OCI-M1 (cell line): ENCODE measurements at regions not wholly inside any gene's neighbourhood (a gene's known extent, or its start where the extent isn't known, plus 50 kb on each side); places are given as distances from the start of the nearest gene placed in this dataset.
A peak's percentile ranks its signal among the peaks of the same experiment; 100 is the strongest.

Experiments used
- DNase-seq: peaks from one replicate; lab custom pipeline; 2025; lab: John Stamatoyannopoulos, UW

DNA sequence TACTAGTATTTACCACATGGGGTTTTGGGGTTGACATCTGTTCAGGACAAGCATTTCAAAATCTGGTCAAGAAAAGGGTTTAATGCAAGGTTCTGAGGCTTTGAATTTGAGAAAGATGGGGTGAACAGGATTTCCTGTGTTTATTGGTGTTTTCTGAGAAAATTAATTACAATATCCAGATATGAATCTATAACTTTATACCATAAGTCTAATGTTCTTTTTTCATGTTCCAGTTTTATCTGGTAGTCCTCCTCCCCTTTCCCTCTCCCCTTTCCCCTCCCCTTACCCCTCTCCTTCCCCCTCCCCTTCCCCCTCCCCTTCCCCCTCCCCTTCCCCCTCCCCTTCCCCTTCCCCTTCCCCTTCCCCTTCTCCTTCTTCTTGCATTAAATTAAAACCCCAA is 1518.2 kb upstream of the TMEFF2 start:
- DNase-seq: no peak

DNA sequence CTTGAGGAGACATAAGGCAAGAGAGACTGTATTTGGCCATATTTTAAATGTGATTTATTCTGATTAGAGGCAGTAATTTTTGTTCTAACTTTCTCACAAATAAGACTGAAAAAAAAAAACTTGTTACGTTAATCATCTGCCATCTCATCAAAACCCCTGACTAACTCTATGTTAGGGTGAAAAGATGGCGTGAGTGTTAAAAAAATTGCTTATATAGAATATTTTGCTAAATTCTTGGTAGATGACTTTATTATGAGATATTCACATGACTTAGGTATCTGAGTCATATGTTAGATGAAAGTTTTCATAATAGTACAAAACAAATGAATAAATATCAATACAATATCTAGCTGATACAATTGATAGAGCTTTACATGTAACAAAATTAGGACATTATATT is 1508.7 kb upstream of the TMEFF2 start:
- DNase-seq: no peak

DNA sequence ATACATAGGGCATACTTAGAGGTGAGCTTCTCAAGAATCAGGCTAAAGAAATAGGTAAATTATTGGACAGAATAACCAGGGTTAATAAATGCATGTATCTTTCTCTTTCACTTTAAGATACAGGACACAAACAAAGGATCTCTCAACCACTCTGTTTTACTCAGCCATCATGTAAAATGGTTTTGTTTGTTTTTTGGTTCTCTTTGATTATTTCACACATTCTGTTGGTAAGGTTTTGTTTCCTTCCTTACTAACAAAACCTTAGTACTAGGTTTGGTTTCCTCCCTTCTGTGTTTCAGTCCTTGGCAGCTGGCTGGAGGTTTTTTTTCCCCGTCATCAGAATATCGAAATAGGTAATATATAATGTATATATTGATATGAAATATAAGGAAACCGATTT is 1506.8 kb upstream of the TMEFF2 start:
- no peak for DNase-seq

DNA sequence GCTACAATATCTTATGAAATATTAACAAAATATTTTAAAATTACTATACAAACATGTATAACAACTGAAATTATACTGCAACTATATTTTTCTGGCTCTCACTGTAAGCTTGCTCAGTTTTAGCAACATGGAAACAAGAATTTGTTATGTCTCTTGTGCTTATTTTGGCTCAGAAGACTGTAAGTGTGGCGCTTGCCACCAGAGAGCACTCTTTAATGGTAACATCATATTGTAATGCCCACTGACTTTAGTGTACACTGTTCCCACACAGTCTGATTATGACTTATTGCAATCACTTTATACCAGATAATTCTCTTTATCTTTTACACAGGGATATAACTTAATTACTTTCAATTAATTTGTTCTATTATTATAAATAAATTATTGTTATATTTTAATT is 1500.6 kb upstream of the TMEFF2 start:
- DNase-seq: peak; percentile 71

DNA sequence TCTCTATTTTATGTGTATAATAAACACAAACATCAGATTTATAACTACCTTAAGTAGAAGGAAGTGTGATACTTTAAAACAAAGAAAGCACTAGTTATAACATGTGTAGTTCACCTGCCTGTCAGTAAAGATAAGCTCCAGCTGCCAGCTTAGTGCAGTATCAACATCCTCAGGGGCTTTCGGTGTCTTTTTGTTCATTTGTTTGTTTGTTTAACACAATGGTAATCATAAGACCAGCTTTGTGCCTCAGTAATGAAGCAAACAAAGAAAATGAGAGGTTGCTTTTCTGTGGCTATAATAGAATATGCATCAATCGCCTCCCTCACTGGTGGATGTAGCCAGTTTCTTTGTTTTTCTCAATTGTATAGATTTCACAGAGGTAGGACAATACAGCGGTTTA is 1499.0 kb upstream of the TMEFF2 start:
- DNase-seq: no peak

- no peak for DNase-seq
Observed at GRCh38 chr2:193690572-193690971, 1495.8 kb upstream of the TMEFF2 start.

DNA sequence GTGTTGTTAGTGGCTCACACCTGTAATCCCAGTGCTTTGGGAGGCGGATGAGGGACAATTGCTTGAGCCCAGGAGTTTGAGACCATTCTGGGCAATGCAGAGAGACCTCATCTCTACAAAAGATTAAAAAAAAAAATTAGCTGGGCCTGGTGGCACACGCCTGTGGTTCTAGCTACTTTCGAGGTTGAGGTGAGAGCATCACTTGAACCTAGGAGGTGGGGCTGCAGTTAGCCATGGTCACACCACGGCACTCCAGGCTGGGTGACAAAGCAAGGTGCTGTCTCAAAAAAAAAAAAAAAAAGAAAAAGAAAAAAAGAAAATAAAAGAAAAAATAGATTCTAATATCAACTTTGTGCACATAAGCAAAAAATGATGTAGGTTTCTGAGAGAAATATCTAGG is 1492.5 kb upstream of the TMEFF2 start:
- DNase-seq: no peak

GRCh38 chr2:193679847-193680246 is 1485.1 kb upstream of the TMEFF2 start:
- DNase-seq: no peak

- no peak for DNase-seq
Observed at GRCh38 chr2:193670478-193670877, 1475.7 kb upstream of the TMEFF2 start.

DNA sequence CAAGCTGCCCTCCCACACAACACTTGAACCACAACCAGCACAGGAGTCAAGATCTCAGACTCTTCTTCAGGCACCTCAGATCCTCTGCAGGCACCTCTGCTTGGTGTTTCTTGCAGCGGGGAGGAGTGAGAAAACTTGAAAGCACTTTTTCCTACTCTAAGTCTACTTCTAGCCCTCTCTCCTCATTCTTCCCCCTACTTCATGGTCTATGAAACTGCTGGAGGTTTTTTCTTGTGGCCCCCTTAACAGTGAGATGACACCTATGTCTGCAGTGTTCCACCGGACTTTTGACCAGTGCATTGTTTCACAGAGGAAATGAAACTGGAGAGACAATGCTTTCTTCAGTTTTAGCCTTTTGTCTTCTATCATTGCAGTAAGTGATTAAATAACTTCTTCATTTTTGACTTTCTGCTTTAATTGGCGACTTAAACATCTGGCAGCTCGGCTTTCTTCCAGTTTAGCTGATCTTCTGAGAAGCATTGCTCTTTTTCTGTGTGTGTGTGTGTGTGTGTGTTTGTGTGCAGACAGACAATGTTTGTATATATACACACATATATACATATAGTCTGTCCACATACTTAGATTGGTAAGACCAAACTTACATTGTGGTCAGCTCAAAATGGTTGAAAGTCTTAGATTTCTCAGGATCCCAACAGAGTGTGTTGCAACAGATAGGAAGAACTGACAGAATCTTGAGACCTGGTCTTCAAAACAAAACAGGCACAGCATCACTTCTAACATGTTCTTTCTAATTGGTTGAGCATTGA is 1474.0 kb upstream of the TMEFF2 start:
- peak; percentile 41 for DNase-seq

DNA sequence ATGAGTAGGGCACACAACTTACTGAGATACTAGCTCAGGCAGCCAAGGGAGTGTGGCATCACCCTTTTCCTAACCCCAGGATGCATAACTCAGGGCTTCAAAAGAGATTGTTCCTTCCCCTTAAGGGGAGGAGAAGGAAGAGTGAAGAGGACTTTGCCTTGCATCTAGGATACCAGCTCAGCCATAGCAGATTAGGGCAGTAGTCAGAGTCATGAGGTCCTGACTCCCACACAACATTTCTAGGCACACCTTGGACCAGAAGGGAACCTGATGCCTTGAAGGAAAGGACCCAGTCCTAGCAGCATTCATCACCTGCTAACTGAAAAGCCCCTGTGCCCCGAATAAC is 1433.2 kb upstream of the TMEFF2 start:
- DNase-seq: no peak

DNA sequence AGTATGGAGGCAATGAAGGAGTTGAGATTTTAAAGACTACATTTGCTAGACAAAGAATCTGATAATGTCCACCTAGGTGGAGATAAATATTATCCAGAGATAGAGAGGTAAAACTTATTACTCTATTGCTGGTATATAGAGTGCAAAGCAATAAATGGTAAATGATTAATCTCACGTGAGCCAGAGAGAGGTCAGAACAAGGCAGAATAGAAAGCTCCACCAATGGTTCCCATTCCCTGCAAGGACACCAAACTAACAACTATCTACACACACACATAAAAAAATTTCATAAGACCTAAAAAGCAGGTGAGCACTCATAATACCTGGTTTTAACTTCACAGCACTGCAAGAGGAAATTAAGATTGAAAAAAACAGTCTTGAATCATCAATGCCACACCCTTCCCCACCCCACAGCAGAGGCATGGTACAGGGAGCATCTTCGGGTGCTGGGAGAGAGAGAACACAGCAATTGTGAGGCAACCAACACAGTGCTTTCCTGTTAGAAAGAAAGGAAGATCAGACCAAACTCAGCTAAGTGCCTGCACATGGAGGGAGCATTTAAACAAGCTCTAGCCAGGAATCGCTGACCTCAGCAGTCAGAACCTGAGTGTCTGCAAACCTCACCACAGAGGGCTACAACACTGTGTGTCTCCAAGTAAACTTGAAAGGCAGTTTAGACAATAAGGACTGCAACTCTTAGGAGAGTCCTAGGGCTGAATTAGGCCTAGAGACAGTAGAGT is 1432.6 kb upstream of the TMEFF2 start:
- no peak for DNase-seq

GRCh38 chr2:193608451-193608850 is 1413.7 kb upstream of the TMEFF2 start:
- no peak for DNase-seq

- DNase-seq: peak; percentile 35
Observed at GRCh38 chr2:193590831-193591230, 1396.1 kb upstream of the TMEFF2 start.

GRCh38 chr2:193584522-193584938 is 1389.8 kb upstream of the TMEFF2 start:
- DNase-seq: peak; percentile 88

GRCh38 chr2:193583638-193584400 is 1389.1 kb upstream of the TMEFF2 start:
- peak; percentile 79 for DNase-seq

DNA sequence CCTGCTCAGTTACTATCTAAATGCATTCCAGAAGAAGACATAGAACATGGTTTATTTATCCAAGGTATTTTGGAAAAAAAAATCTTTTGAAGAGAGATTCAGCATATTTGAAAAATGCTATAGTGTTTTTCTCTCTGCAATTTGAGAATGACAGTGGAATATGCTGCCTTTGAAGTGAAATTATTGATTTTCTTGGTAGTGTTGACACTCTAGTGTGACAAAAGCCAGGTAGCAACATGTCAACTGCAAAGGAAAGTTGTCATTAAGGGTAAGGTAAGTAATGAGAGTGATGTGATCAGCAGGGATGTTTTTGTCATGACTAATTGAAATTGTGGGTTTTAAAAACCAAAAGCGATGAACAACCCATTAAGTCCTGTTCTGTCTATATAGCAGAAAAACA is 1387.1 kb upstream of the TMEFF2 start:
- no peak for DNase-seq

DNA sequence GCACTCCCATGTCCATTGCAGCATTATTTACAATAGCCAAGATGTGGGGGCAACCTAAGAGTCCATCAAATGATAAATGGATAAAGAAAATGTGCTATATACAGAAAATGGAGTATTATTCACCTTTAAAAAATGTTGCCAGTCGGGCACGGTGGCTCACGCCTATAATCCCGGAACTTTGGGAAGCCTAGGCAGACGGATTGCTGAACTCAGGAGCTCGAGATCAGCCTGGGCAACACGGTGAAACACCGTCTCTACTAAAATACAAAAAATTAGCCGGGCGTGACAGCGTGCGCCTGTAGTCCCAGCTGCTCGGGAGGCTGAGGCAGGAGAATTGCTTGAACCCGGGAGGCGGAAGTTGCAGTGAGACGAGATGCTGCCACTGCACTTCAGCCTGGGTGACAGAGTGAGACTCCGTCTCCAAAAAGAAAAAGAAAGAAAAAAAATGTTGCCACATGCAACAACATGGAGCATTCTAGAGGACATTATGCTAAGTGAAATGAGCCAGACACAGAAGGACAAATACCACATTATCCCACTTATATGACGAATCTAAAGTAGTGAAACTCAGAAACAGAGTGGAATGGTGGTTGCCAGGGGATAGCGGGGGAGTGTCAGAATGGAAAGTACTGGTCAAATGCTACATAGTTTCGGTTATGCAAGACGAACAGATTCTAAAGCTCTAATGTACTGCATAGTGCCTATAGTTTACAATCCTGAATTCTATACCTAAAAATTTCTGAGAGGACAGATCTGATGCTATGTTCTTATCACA is 1385.6 kb upstream of the TMEFF2 start:
- no peak for DNase-seq

- no peak for DNase-seq
Observed at GRCh38 chr2:193566886-193567285, 1372.2 kb upstream of the TMEFF2 start.

GRCh38 chr2:193566276-193566675 is 1371.5 kb upstream of the TMEFF2 start:
- no peak for DNase-seq

- DNase-seq: no peak
Observed at GRCh38 chr2:193562031-193562430, 1367.3 kb upstream of the TMEFF2 start.

DNA sequence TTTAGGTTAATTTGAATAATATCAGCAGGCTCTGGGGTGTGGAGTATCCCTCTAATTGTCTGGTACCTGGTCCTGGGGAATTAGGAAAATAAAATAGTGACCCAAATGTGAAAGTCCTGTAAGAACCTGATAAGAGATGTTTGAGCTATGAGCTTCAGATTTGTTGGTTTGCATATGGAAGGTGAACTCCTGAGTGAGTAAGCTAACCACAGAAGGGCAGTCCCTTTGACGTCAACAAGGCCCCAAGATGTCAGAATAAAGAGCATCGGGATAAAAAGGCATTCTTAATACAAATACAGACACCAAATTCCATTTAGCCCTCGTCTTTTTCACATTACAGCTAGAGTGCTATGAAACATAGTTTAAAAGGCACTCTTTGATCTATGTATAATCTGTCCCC is 1366.3 kb upstream of the TMEFF2 start:
- peak; percentile 17 for DNase-seq
